Thyroid gland (tissue), 4 donors: ENCODE measurements at regions not wholly inside any gene's neighbourhood (a gene's known extent, or its start where the extent isn't known, plus 50 kb on each side); places are given as distances from the start of the nearest gene placed in this dataset.

Source experiments
- POLR2A ChIP-seq, 2 donors: fragments of 450-650 bp; IDR thresholded peaks; one replicate each; pipeline ENCODE4 v1.6.1; 2017; ENCODE audit warnings: antibody characterized with exemption in 2 of 2, mild to moderate bottlenecking in 2 of 2, moderate library complexity in 1 of 2
- TF ChIP-seq, protein P1 (sequence below), 6 experiments: fragments of 200-600 bp in 3 of 6; fragments of 450-650 bp in 3 of 6; sonication (generic) in 3 of 6; IDR thresholded peaks; one replicate each; pipeline ENCODE4 v1.5.1; 2016 to 2019; ENCODE audit warnings: antibody characterized with exemption in 6 of 6, mild to moderate bottlenecking in 2 of 6, inconsistent platforms in 1 of 6, moderate library complexity in 1 of 6

- TF ChIP-seq, protein P1, sequence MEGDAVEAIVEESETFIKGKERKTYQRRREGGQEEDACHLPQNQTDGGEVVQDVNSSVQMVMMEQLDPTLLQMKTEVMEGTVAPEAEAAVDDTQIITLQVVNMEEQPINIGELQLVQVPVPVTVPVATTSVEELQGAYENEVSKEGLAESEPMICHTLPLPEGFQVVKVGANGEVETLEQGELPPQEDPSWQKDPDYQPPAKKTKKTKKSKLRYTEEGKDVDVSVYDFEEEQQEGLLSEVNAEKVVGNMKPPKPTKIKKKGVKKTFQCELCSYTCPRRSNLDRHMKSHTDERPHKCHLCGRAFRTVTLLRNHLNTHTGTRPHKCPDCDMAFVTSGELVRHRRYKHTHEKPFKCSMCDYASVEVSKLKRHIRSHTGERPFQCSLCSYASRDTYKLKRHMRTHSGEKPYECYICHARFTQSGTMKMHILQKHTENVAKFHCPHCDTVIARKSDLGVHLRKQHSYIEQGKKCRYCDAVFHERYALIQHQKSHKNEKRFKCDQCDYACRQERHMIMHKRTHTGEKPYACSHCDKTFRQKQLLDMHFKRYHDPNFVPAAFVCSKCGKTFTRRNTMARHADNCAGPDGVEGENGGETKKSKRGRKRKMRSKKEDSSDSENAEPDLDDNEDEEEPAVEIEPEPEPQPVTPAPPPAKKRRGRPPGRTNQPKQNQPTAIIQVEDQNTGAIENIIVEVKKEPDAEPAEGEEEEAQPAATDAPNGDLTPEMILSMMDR (IDR thresholded peaks at IDR 0.05): no peak
- TF ChIP-seq POLR2A (IDR thresholded peaks at IDR 0.05): no peak
These were observed 104.8 kb upstream of the LGALSL start for GRCh38 chr2:64349131-64349530.
